GM12874 (cell line): ENCODE measurements at regions not wholly inside any gene's neighbourhood (a gene's known extent, or its start where the extent isn't known, plus 50 kb on each side); places are given as distances from the start of the nearest gene placed in this dataset.

Source experiments
- CTCF ChIP-seq: IDR thresholded peaks from 2 replicates; pipeline ENCODE4 v1.5.1; 2011; ENCODE audit warnings: low read depth, mild to moderate bottlenecking, control low read depth, low read length, moderate library complexity; ENCODE audit not compliant: insufficient read depth

DNA sequence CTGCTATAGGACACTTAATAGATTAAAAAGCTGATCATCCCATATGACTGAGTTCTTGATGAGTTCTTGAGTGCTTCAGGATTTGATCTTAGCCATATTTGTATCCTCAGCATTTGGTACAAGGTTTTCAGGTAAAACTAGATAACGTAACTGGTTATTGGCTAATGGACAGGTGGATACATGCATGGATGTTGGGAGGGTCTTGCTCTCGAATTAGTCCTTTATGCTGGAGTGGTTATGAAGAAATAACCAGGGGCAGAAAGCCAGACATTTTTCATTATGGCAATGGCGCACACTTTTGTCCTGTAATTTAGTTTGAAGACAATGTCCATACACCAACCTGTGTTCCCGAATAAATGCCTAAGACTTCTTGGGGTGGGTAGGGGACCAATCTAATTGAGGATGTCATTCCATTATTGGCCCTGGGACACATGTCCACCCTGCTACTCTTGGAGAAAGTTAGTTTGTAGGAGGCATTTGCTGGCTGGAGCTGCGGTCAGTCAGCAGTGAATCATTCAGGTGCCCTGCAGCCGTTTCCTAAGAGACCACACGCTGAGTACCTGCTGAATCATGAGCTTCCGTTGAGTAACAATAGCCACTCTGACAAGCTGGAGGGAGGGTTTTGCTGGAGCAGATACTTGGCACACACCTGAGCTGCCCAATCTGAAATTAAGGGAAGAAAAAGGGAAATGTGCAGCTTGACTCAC lies 194.4 kb downstream of the FOXA2 start:
- TF ChIP-seq CTCF: no peak

DNA sequence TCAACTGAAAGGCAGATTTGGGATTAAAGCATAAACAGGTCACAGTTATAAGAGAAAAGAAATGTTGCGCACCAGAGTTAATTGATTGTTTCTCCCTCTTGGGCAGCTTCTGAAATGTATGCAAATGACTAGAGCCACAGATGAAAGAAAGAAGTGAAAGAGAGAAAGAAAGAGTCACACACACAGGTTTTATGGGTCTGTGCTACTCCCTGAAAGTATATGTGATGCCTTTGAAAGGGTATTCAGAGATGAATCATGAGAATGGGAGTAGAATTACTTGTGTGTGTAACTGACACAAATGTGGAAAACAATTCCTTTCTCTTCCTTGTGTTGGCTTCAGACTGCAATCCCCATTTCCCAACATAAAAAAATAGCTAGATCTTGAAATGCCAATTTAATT lies 196.9 kb downstream of the FOXA2 start:
- TF ChIP-seq CTCF: no peak

DNA sequence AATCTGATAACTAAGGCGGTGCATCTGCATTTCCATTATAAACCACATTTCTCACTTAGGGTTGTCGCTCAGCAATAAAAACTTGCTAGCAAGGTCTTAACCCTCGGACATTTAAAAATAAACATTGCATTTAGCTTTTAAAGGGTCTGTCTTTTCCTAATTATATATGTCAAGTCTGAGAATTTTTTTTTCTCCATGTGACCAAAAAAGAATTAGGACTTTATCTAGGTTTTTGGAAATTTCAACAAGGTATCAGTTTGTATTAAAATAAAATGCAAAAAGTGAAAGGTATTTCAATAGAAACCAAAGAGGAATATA lies 198.1 kb downstream of the FOXA2 start:
- no peak for TF ChIP-seq CTCF

DNA sequence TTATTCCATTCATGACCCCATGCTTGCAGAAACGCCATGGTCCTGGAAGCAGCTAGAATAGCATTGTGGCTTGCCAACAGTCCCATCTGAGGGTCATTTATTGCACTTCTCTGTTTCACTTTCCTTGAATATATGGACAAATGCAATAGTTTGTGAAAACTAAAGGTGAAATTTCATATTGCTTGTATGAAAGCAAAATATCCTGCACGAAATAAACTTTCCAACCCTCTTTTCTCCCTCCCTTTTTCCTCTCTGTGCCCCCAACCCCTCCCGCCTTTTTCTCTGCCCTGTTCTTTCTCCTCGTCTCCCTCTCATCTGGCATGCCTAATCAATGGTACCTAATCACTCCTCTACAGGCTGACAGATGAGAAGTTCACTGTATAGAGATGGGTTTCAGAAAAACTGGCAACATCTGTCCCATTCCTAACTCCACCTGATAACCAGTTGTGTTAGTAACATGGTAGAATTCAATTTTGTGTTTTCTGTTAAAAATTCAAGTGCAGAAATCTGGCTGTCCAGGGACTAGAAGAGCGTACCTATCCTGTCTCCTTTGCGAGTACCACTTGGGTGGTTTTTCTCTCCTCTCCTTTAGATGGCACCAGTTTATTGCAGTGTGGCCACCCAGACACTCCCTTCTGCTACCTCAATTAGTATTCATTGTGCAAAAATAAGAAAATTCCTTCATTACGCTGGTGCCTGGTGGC lies 198.6 kb downstream of the FOXA2 start:
- no peak for TF ChIP-seq CTCF

- TF ChIP-seq CTCF: no peak
Observed at GRCh38 chr20:22384978-22385377, 199.4 kb downstream of the FOXA2 start.

GRCh38 chr20:22383156-22383555 lies 201.2 kb downstream of the FOXA2 start:
- no peak for TF ChIP-seq CTCF

GRCh38 chr20:22382742-22383141 lies 201.6 kb downstream of the FOXA2 start:
- no peak for TF ChIP-seq CTCF
